DND-41 (cell line): ENCODE measurements at regions not wholly inside any gene's neighbourhood (a gene's known extent, or its start where the extent isn't known, plus 50 kb on each side); places are given as distances from the start of the nearest gene placed in this dataset.

ENCODE experiments used
- CTCF ChIP-seq: IDR thresholded peaks from 2 replicates; pipeline ENCODE4 v1.5.1; 2012; ENCODE audit warnings: borderline replicate concordance, low read length, moderate library complexity, mild to moderate bottlenecking; ENCODE audit not compliant: poor library complexity, severe bottlenecking; ENCODE audit errors: extremely low read depth
- EZH2 ChIP-seq: IDR thresholded peaks from 3 replicates; pipeline ENCODE4 v1.6.1; 2012; ENCODE audit warnings: borderline replicate concordance, low read depth, mild to moderate bottlenecking, moderate library complexity, low read length, inconsistent platforms; ENCODE audit not compliant: severe bottlenecking

DNA sequence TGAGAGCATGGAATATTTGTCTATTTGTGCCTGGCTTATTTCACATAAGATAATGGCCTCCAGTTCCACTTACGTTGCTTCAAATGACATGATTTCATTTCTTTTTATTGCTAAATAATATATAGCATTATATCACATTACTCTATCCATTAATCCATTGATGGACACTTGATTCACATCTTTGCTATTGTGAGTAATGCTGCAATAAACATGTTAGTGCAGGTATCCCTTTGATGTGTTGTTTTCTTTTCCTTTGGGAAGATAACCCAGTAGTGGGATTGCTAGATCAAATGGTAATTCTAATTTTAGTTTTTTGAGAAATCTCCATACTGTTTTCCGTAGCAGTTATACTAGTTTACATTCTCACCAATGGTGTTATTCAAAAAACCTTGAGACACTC is 1343.3 kb upstream of the TMEFF2 start:
- TF ChIP-seq CTCF (no peak), EZH2 (no peak)
